ENCODE measurements at regions not wholly inside any gene's neighbourhood (a gene's known extent, or its start where the extent isn't known, plus 50 kb on each side); places are given as distances from the start of the nearest gene placed in this dataset.

- TF ChIP-seq CTCF (IDR thresholded peaks at IDR 0.05) (no peak), EP300 (IDR thresholded peaks at IDR 0.05) (no peak), POLR2A (IDR thresholded peaks at IDR 0.05) (no peak)
- no peak overlapping the region for H3K4me3 ChIP-seq
- peaks cover 0 to 18% (median 0%) of the 10 kb centered on the region in 4 donors for H3K9me3 ChIP-seq
- no peaks in the 10 kb centered on the region for H3K4me1 ChIP-seq
- DNase-seq (ENCODE audit: low spot score in 2 of 2) = no peak
- no peak overlapping the region for H3K27ac ChIP-seq
- no peaks in the 10 kb centered on the region for H3K36me3 ChIP-seq
- no peaks in the 10 kb centered on the region for H3K27me3 ChIP-seq
Observed at GRCh38 chr20:7231303-7231702, 463.8 kb downstream of the BMP2 start.

- no peak overlapping the region for H3K27ac ChIP-seq
- no peaks in the 10 kb centered on the region for H3K27me3 ChIP-seq
- no peak overlapping the region for H3K4me3 ChIP-seq
- peaks cover 0 to 18% (median 0%) of the 10 kb centered on the region in 4 donors for H3K9me3 ChIP-seq
- H3K36me3 ChIP-seq = no peaks in the 10 kb centered on the region
- no peaks in the 10 kb centered on the region for H3K4me1 ChIP-seq
- DNase-seq (ENCODE audit: low spot score in 2 of 2) = no peak
- no peak for TF ChIP-seq CTCF (IDR thresholded peaks at IDR 0.05)
- TF ChIP-seq EP300 (IDR thresholded peaks at IDR 0.05) = no peak
- no peak for TF ChIP-seq POLR2A (IDR thresholded peaks at IDR 0.05)
- 68 to 81% methylated on average over 2 of the region's 2 CpGs for WGBS, 2 donors
Observed at GRCh38 chr20:7232796-7233195, 465.3 kb downstream of the BMP2 start.

- WGBS, 2 donors = 82 to 88% methylated on average over 1 of the region's 1 CpG
- Histone ChIP-seq H3K9me3 (peaks cover 0 to 12% (median 0%) of the 10 kb centered on the region in 4 donors), H3K4me1 (no peaks in the 10 kb centered on the region), H3K36me3 (no peaks in the 10 kb centered on the region), H3K27me3 (no peaks in the 10 kb centered on the region), H3K27ac (no peak overlapping the region), H3K4me3 (no peak overlapping the region)
- no peak for TF ChIP-seq EP300 (IDR thresholded peaks at IDR 0.05)
- no peak for TF ChIP-seq CTCF (IDR thresholded peaks at IDR 0.05)
- TF ChIP-seq POLR2A (IDR thresholded peaks at IDR 0.05) = no peak
- DNase-seq (ENCODE audit: low spot score in 2 of 2) = no peak
Observed at GRCh38 chr20:7237251-7237650, 469.8 kb downstream of the BMP2 start.

GRCh38 chr20:7240490-7240889 lies 473.0 kb downstream of the BMP2 start:
- Histone ChIP-seq H3K27ac (no peak overlapping the region), H3K36me3 (no peaks in the 10 kb centered on the region), H3K4me3 (no peak overlapping the region), H3K9me3 (no peaks in the 10 kb centered on the region), H3K27me3 (no peaks in the 10 kb centered on the region), H3K4me1 (no peaks in the 10 kb centered on the region)
- DNase-seq (ENCODE audit: low spot score in 2 of 2) = no peak
- WGBS, 2 donors = 92 to 94% methylated on average over 3 of the region's 3 CpGs
- TF ChIP-seq EP300 (IDR thresholded peaks at IDR 0.05) = no peak
- TF ChIP-seq POLR2A (IDR thresholded peaks at IDR 0.05) = no peak
- no peak for TF ChIP-seq CTCF (IDR thresholded peaks at IDR 0.05)

- DNase-seq (ENCODE audit: low spot score in 2 of 2) = peak in 1 of 2 donors; percentile 11
- H3K27me3 ChIP-seq = no peaks in the 10 kb centered on the region
- no peaks in the 10 kb centered on the region for H3K4me1 ChIP-seq
- H3K36me3 ChIP-seq = no peaks in the 10 kb centered on the region
- WGBS, 2 donors = 29 to 32% methylated on average over 7 of the region's 7 CpGs
- TF ChIP-seq POLR2A (IDR thresholded peaks at IDR 0.05) = no peak
- no peak for TF ChIP-seq CTCF (IDR thresholded peaks at IDR 0.05)
- TF ChIP-seq EP300 (IDR thresholded peaks at IDR 0.05) = no peak
- H3K9me3 ChIP-seq = no peaks in the 10 kb centered on the region
- H3K27ac ChIP-seq = no peak overlapping the region
- H3K4me3 ChIP-seq = no peak overlapping the region
Observed at GRCh38 chr20:7248281-7249201, 481.1 kb downstream of the BMP2 start.

All from tibial nerve (tissue), 4 donors.